ENCODE measurements at regions not wholly inside any gene's neighbourhood (a gene's known extent, or its start where the extent isn't known, plus 50 kb on each side); places are given as distances from the start of the nearest gene placed in this dataset.

- Histone ChIP-seq H3K36me3 (replicated peaks in 1 of 2; ENCODE audit: control insufficient read depth in 1 of 2, insufficient read depth in 2 of 2, low read length in 1 of 2) (no peaks in the 10 kb centered on the region), H3F3A (replicated peaks; ENCODE audit: insufficient read depth) (no peaks in the 10 kb centered on the region), H4K20me1 (ENCODE audit: insufficient read depth) (no peaks in the 10 kb centered on the region), H3K27ac (ENCODE audit: low read depth in 2 of 2, low read length in 1 of 2) (no peak overlapping the region), H3K9ac (no peak overlapping the region), H3K9me3 (no peaks in the 10 kb centered on the region), H3K4me1 (ENCODE audit: control insufficient read depth in 1 of 2, insufficient read depth in 2 of 2, low read depth in 1 of 2, low read length in 1 of 2) (no peaks in the 10 kb centered on the region; a peak in 2 of 4 replicates), H3K9me2 (no peaks in the 10 kb centered on the region), H3K4me2 (no peak overlapping the region), H3K79me2 (ENCODE audit: insufficient read depth) (no peaks in the 10 kb centered on the region), H3K4me3 (ENCODE audit: low read depth in 2 of 2, low read length in 1 of 2) (no peak overlapping the region), H3K27me3 (ENCODE audit: insufficient read depth) (no peaks in the 10 kb centered on the region), H2AFZ (ENCODE audit: low read depth) (no peak overlapping the region)
- CTCF ChIA-PET: interaction anchor here (0.7 to 4.2 kb wide), 7 partner anchors 9 to 517 kb away, joined by 3 to 30 read pairs (median 16); partner anchors contain the start of gene DACT1
- DNase-seq: no peak
- TF ChIP-seq FOXJ3 (CRISPR knock-in tag; IDR thresholded peaks at IDR 0.05) (no peak), NRF1 (IDR thresholded peaks at IDR 0.05; ENCODE audit: low read depth, low read length) (no peak), PBX3 (IDR thresholded peaks at IDR 0.05) (no peak), USF1 (IDR thresholded peaks at IDR 0.05; ENCODE audit: borderline replicate concordance, low read depth) (no peak), RFX5 (IDR thresholded peaks at IDR 0.05; ENCODE audit: low read length) (no peak), MEF2A (IDR thresholded peaks at IDR 0.05; ENCODE audit: borderline replicate concordance, low read depth) (no peak), FOSL2 (IDR thresholded peaks at IDR 0.05; ENCODE audit: borderline replicate concordance, low read depth) (no peak), YY1 (IDR thresholded peaks at IDR 0.05; ENCODE audit: low read depth) (no peak), MXI1 (IDR thresholded peaks at IDR 0.05; ENCODE audit: low read depth, low read length) (no peak), TEAD4 (IDR thresholded peaks at IDR 0.05; ENCODE audit: borderline replicate concordance, insufficient read depth) (no peak), TAF1 (IDR thresholded peaks at IDR 0.05; ENCODE audit: borderline replicate concordance, low read depth, low read length) (no peak), CTCF (IDR thresholded peaks at IDR 0.05) (peak; percentile 33), SMC3 (IDR thresholded peaks at IDR 0.05; ENCODE audit: low read depth, low read length) (no peak), USF2 (IDR thresholded peaks at IDR 0.05; ENCODE audit: borderline replicate concordance, low read depth, low read length) (no peak), REST (IDR thresholded peaks at IDR 0.05; ENCODE audit: low read depth, low read length) (no peak), RAD21 (IDR thresholded peaks at IDR 0.05; ENCODE audit: low read length) (peak; percentile 38), POLR2AphosphoS5 (IDR thresholded peaks at IDR 0.05; ENCODE audit: low read depth, low read length) (no peak)
- 93% methylated on average over 2 of the region's 3 CpGs for WGBS (ENCODE audit: low lambda C conversion rate)
- POLR2A ChIA-PET: no interaction called here
These were observed 169.5 kb upstream of the DAAM1 start for GRCh38 chr14:59018978-59019377.
